Aorta (tissue), 5 donors: ENCODE measurements at regions not wholly inside any gene's neighbourhood (a gene's known extent, or its start where the extent isn't known, plus 50 kb on each side); places are given as distances from the start of the nearest gene placed in this dataset.
"Not testable (repeated sequence)": the region's sequence is repeated elsewhere in the genome, so short reads cannot be mapped to it uniquely, and the experiment has no call there.

Experiments used
- ATAC-seq: fragments of 200-7000 bp; cut with Tn5 transposase; one replicate; pipeline ENCODE4 v1.9.1; 2022; ENCODE audit warnings: moderate library complexity; ENCODE audit not compliant: low FRiP score
- DNase-seq, 2 donors: peaks; one replicate each; pipeline ENCODE4 v3.0.0-alpha.2; 2020
- H3K27ac ChIP-seq, 2 donors: one replicate each; pipeline ENCODE4 v1.5.1; 2013; ENCODE audit warnings: low read length in 2 of 2, mild to moderate bottlenecking in 2 of 2, moderate library complexity in 2 of 2, control low read depth in 1 of 2, inconsistent platforms in 1 of 2, low read depth in 1 of 2
- H3K27me3 ChIP-seq, 2 donors: one replicate each; pipeline ENCODE4 v1.6.1; 2013; ENCODE audit warnings: control low read depth in 1 of 2, low read length in 1 of 2, mild to moderate bottlenecking in 1 of 2, moderate library complexity in 1 of 2; ENCODE audit not compliant: insufficient read depth in 2 of 2, control insufficient read depth in 1 of 2
- H3K36me3 ChIP-seq, 2 donors: one replicate each; pipeline ENCODE4 v1.6.1; 2013; ENCODE audit warnings: control low read depth in 1 of 2, low read length in 1 of 2, mild to moderate bottlenecking in 1 of 2; ENCODE audit not compliant: insufficient read depth in 2 of 2, control insufficient read depth in 1 of 2
- H3K4me1 ChIP-seq, 2 donors: one replicate each; pipeline ENCODE4 v1.6.1; 2013; ENCODE audit warnings: low read length in 2 of 2, control low read depth in 1 of 2, mild to moderate bottlenecking in 1 of 2, moderate library complexity in 1 of 2; ENCODE audit not compliant: insufficient read depth in 2 of 2, control insufficient read depth in 1 of 2
- H3K4me3 ChIP-seq, 2 donors: one replicate each; pipeline ENCODE4 v1.5.1; 2013; ENCODE audit warnings: low read length in 2 of 2, control low read depth in 1 of 2, mild to moderate bottlenecking in 1 of 2
- H3K9me3 ChIP-seq: one replicate; pipeline ENCODE4 v1.6.1; 2013; ENCODE audit warnings: mild to moderate bottlenecking, low read length; ENCODE audit not compliant: control insufficient read depth
- WGBS, 2 donors: extraction: QIAGEN DNeasy Blood & Tissue Kit; methylation state at CpG; one replicate each; pipeline ENCODE4 v1.1.7; 2013; 5-methylcytosine and 5-hydroxymethylcytosine counted together
- intact Hi-C, 2 donors: fragments of 100-400 bp; cut with DNase I; formaldehyde crosslinking; loops; one replicate each; pipeline versions ENCODE4 v1.14.2 to v1.15.0; 2022
- donor health status: healthy with polysubstance abuse.
- donor health status: Bipolar disorder and iron deficiency.
- donor health status: DM: no; HTN: no; CAD: no.
- donor health status: DM: no; HTN: no; CAD: no.
- donor health status: DM: yes; HTN: yes; CAD: no.

- H3K4me1 ChIP-seq, result no peaks in the 10 kb centered on the region
- no peaks in the 10 kb centered on the region for H3K9me3 ChIP-seq
- intact Hi-C loops, result no loop called here
- WGBS, 2 donors, result 49 to 68% methylated on average over 5 of the region's 5 CpGs
- H3K27me3 ChIP-seq, result no peaks in the 10 kb centered on the region
- no peak for ATAC-seq
- H3K36me3 ChIP-seq, result no peaks in the 10 kb centered on the region
- no peak for DNase-seq
- no peak overlapping the region for H3K27ac ChIP-seq
- no peak overlapping the region for H3K4me3 ChIP-seq
Observed at GRCh38 chr3:713006-713621, 379.7 kb upstream of the CNTN6 start.

GRCh38 chr3:713947-714620 lies 378.7 kb upstream of the CNTN6 start:
- no peaks in the 10 kb centered on the region for H3K9me3 ChIP-seq
- no peak for DNase-seq
- WGBS, 2 donors, result 78 to 88% methylated on average over 5 of the region's 5 CpGs
- no peak overlapping the region for H3K27ac ChIP-seq
- H3K27me3 ChIP-seq, result no peaks in the 10 kb centered on the region
- H3K4me3 ChIP-seq, result no peak overlapping the region
- intact Hi-C loops, result no loop called here
- H3K4me1 ChIP-seq, result no peaks in the 10 kb centered on the region
- no peaks in the 10 kb centered on the region for H3K36me3 ChIP-seq
- ATAC-seq, result no peak

GRCh38 chr3:721086-721485 lies 371.7 kb upstream of the CNTN6 start:
- Histone ChIP-seq H3K4me3 (no peak overlapping the region), H3K36me3 (no peaks in the 10 kb centered on the region), H3K27ac (no peak overlapping the region), H3K27me3 (no peaks in the 10 kb centered on the region), H3K4me1 (no peaks in the 10 kb centered on the region), H3K9me3 (no peaks in the 10 kb centered on the region)
- no peak for ATAC-seq
- no peak for DNase-seq
- 86 to 87% methylated on average over 1 of the region's 1 CpG for WGBS, 2 donors
- intact Hi-C loops, result no loop called here

GRCh38 chr3:732326-732928 lies 360.4 kb upstream of the CNTN6 start:
- 93% methylated on average over 3 of the region's 3 CpGs for WGBS, 2 donors
- DNase-seq (no peak), ATAC-seq (no peak)
- no peaks in the 10 kb centered on the region for H3K36me3 ChIP-seq
- no peak overlapping the region for H3K4me3 ChIP-seq
- H3K4me1 ChIP-seq, result no peaks in the 10 kb centered on the region
- no peaks in the 10 kb centered on the region for H3K9me3 ChIP-seq
- no peaks in the 10 kb centered on the region for H3K27me3 ChIP-seq
- intact Hi-C loops, result no loop called here
- H3K27ac ChIP-seq, result no peak overlapping the region

- no peaks in the 10 kb centered on the region for H3K36me3 ChIP-seq
- H3K4me3 ChIP-seq, result no peak overlapping the region
- H3K4me1 ChIP-seq, result no peaks in the 10 kb centered on the region
- 90 to 91% methylated on average over 4 of the region's 4 CpGs for WGBS, 2 donors
- intact Hi-C loops, result no loop called here
- H3K27ac ChIP-seq, result no peak overlapping the region
- H3K9me3 ChIP-seq, result no peaks in the 10 kb centered on the region
- DNase-seq (no peak), ATAC-seq (no peak)
- no peaks in the 10 kb centered on the region for H3K27me3 ChIP-seq
Observed at GRCh38 chr3:733313-733712, 359.5 kb upstream of the CNTN6 start.

- no peak for ATAC-seq
- Histone ChIP-seq H3K36me3 (no peaks in the 10 kb centered on the region), H3K27ac (no peak overlapping the region), H3K27me3 (no peaks in the 10 kb centered on the region), H3K9me3 (no peaks in the 10 kb centered on the region), H3K4me3 (no peak overlapping the region), H3K4me1 (no peaks in the 10 kb centered on the region)
- intact Hi-C loops, result no loop called here
- WGBS, 2 donors, result 86 to 87% methylated on average over 3 of the region's 3 CpGs
- DNase-seq, result no peak
Observed at GRCh38 chr3:757711-758110, 335.1 kb upstream of the CNTN6 start.

- no peak for DNase-seq
- no peaks in the 10 kb centered on the region for H3K4me1 ChIP-seq
- H3K4me3 ChIP-seq, result no peak overlapping the region
- H3K36me3 ChIP-seq, result no peaks in the 10 kb centered on the region
- H3K27ac ChIP-seq, result no peak overlapping the region
- intact Hi-C loops, result no loop called here
- no peaks in the 10 kb centered on the region for H3K9me3 ChIP-seq
- no peaks in the 10 kb centered on the region for H3K27me3 ChIP-seq
- no peak for ATAC-seq
Observed at GRCh38 chr3:759106-759505, 333.7 kb upstream of the CNTN6 start.

GRCh38 chr3:773433-773832 lies 319.4 kb upstream of the CNTN6 start:
- not testable (repeated sequence) for H3K27ac ChIP-seq, H3K27me3 ChIP-seq

More at GRCh38 chr3:773433-773832, 319.4 kb upstream of the CNTN6 start:
- WGBS, 2 donors, result 95 to 96% methylated on average over 3 of the region's 3 CpGs
- H3K36me3 ChIP-seq, ATAC-seq, DNase-seq, H3K9me3 ChIP-seq, H3K4me1 ChIP-seq, H3K4me3 ChIP-seq, intact Hi-C loops: not testable (repeated sequence)
